Fibroblast of mammary gland (primary cell): ENCODE measurements at regions not wholly inside any gene's neighbourhood (a gene's known extent, or its start where the extent isn't known, plus 50 kb on each side); places are given as distances from the start of the nearest gene placed in this dataset.

Source experiments
- DNase-seq: peaks from one replicate; pipeline ENCODE4 v3.0.0-alpha.2; 2010; ENCODE audit warnings: low read depth
- H3K4me3 ChIP-seq: 2 replicates; pipeline ENCODE4 v1.5.1; 2011; ENCODE audit warnings: low read depth, mild to moderate bottlenecking, low read length, moderate library complexity; ENCODE audit not compliant: control insufficient read depth
- CTCF ChIP-seq: conservative IDR thresholded peaks from 2 replicates; pipeline ENCODE4 v1.5.1; 2011; ENCODE audit warnings: low read depth, low read length, inconsistent platforms; ENCODE audit not compliant: control insufficient read depth, insufficient read depth

- no peak overlapping the region for H3K4me3 ChIP-seq
- no peak for TF ChIP-seq CTCF
- DNase-seq = no peak
Observed at GRCh38 chr7:28346676-28347363, 65.5 kb upstream of the CREB5 start.

- DNase-seq = peak; percentile 98
- TF ChIP-seq CTCF = no peak
- no peak overlapping the region for H3K4me3 ChIP-seq
Observed at GRCh38 chr7:28347475-28348318, 64.6 kb upstream of the CREB5 start.

- DNase-seq = no peak
Observed at GRCh38 chr7:28348636-28349035, 63.7 kb upstream of the CREB5 start.

GRCh38 chr7:28349637-28350036 lies 62.7 kb upstream of the CREB5 start:
- no peak for TF ChIP-seq CTCF
- H3K4me3 ChIP-seq = no peak overlapping the region
- DNase-seq = peak; percentile 41

More at GRCh38 chr7:28348636-28349035, 63.7 kb upstream of the CREB5 start:
- no peak overlapping the region for H3K4me3 ChIP-seq
- no peak for TF ChIP-seq CTCF

- no peak for DNase-seq
- no peak for TF ChIP-seq CTCF
- H3K4me3 ChIP-seq = no peak overlapping the region
Observed at GRCh38 chr7:28350662-28351061, 61.7 kb upstream of the CREB5 start.

- no peak for TF ChIP-seq CTCF
Observed at GRCh38 chr7:28351450-28351849, 60.9 kb upstream of the CREB5 start.

More at GRCh38 chr7:28351450-28351849, 60.9 kb upstream of the CREB5 start:
- H3K4me3 ChIP-seq = no peak overlapping the region
- no peak for DNase-seq
